Trophoblast cell (in vitro differentiated cells and primary cell): ENCODE measurements at regions not wholly inside any gene's neighbourhood (a gene's known extent, or its start where the extent isn't known, plus 50 kb on each side); places are given as distances from the start of the nearest gene placed in this dataset.

Experiments used
- DNase-seq, 2 donors: peaks; one replicate each; pipeline ENCODE4 v3.0.0-alpha.2; 2016
- H2AFZ ChIP-seq: 2 replicates; pipeline ENCODE4 v1.6.1; 2013; ENCODE audit warnings: low read length, moderate library complexity, mild to moderate bottlenecking; ENCODE audit not compliant: insufficient read depth, poor library complexity
- H2AK5ac ChIP-seq: 2 replicates; pipeline ENCODE4 v1.6.1; 2013; ENCODE audit warnings: mild to moderate bottlenecking, low read length
- H2BK120ac ChIP-seq: 2 replicates; pipeline ENCODE4 v1.6.1; 2013; ENCODE audit warnings: low read length, mild to moderate bottlenecking, moderate library complexity; ENCODE audit not compliant: insufficient read depth, poor library complexity
- H2BK12ac ChIP-seq: 2 replicates; pipeline ENCODE4 v1.6.1; 2013; ENCODE audit warnings: mild to moderate bottlenecking, low read length, moderate library complexity
- H2BK5ac ChIP-seq: 2 replicates; pipeline ENCODE4 v1.6.1; 2013; ENCODE audit warnings: low read length, low read depth, moderate library complexity, mild to moderate bottlenecking; ENCODE audit not compliant: poor library complexity
- H3K14ac ChIP-seq: 2 replicates; pipeline ENCODE4 v1.6.1; 2013; ENCODE audit warnings: mild to moderate bottlenecking, low read length
- H3K18ac ChIP-seq: 2 replicates; pipeline ENCODE4 v1.6.1; 2013; ENCODE audit warnings: mild to moderate bottlenecking, low read length
- H3K23ac ChIP-seq: 2 replicates; pipeline ENCODE4 v1.6.1; 2013; ENCODE audit warnings: low read length
- H3K27ac ChIP-seq: 2 replicates; pipeline ENCODE4 v1.5.1; 2013; ENCODE audit warnings: low read depth, mild to moderate bottlenecking, inconsistent platforms, low read length, moderate library complexity
- H3K27me3 ChIP-seq: 2 replicates; pipeline ENCODE4 v1.6.1; 2013; ENCODE audit warnings: inconsistent platforms, mild to moderate bottlenecking, low read length, moderate library complexity; ENCODE audit not compliant: insufficient read depth
- H3K36me3 ChIP-seq, 2 experiments: 1 replicate in 1 of 2; 2 replicates in 1 of 2; pipeline ENCODE4 v1.6.1; 2013; ENCODE audit warnings: low read length in 2 of 2, mild to moderate bottlenecking in 2 of 2, moderate library complexity in 1 of 2; ENCODE audit not compliant: insufficient read depth in 2 of 2, control insufficient read depth in 1 of 2
- H3K4ac ChIP-seq: 2 replicates; pipeline ENCODE4 v1.6.1; 2013; ENCODE audit warnings: low read depth, mild to moderate bottlenecking, low read length, moderate library complexity
- H3K4me1 ChIP-seq, 2 experiments: 1 replicate in 1 of 2; 2 replicates in 1 of 2; pipeline ENCODE4 v1.6.1; 2013; ENCODE audit warnings: low read length in 2 of 2, mild to moderate bottlenecking in 2 of 2, moderate library complexity in 1 of 2; ENCODE audit not compliant: insufficient read depth in 2 of 2, control insufficient read depth in 1 of 2
- H3K4me2 ChIP-seq: 2 replicates; pipeline ENCODE4 v1.6.1; 2013; ENCODE audit warnings: inconsistent platforms, mild to moderate bottlenecking, low read length, moderate library complexity
- H3K4me3 ChIP-seq: 2 replicates; pipeline ENCODE4 v1.5.1; 2013; ENCODE audit warnings: mild to moderate bottlenecking, low read depth, low read length, inconsistent platforms
- H3K79me1 ChIP-seq: one replicate; pipeline ENCODE4 v1.6.1; 2013; ENCODE audit warnings: low read length
- H3K79me2 ChIP-seq: 2 replicates; pipeline ENCODE4 v1.6.1; 2013; ENCODE audit warnings: low read length, mild to moderate bottlenecking; ENCODE audit not compliant: control insufficient read depth, insufficient read depth, poor library complexity
- H3K9ac ChIP-seq: 2 replicates; pipeline ENCODE4 v1.6.1; 2013; ENCODE audit warnings: mild to moderate bottlenecking, low read length
- H3K9me3 ChIP-seq: 2 replicates; pipeline ENCODE4 v1.6.1; 2013; ENCODE audit warnings: low read depth, mild to moderate bottlenecking, control low read depth, inconsistent platforms, low read length; ENCODE audit not compliant: insufficient read depth
- H4K12ac ChIP-seq: 2 replicates; pipeline ENCODE4 v1.6.1; 2013; ENCODE audit warnings: low read depth, mild to moderate bottlenecking, low read length, moderate library complexity
- H4K8ac ChIP-seq: 2 replicates; pipeline ENCODE4 v1.6.1; 2013; ENCODE audit warnings: low read depth, mild to moderate bottlenecking, low read length, moderate library complexity
- H4K91ac ChIP-seq: one replicate; pipeline ENCODE4 v1.6.1; 2013; ENCODE audit warnings: low read depth, mild to moderate bottlenecking, low read length, moderate library complexity
- WGBS: extraction: QIAGEN DNeasy Blood & Tissue Kit; methylation state at CpG from one replicate; pipeline ENCODE4 v1.1.7; 2013; ENCODE audit warnings: missing lambda C conversion rate; ENCODE audit not compliant: insufficient read length, insufficient coverage; ENCODE audit errors: extremely low coverage; 5-methylcytosine and 5-hydroxymethylcytosine counted together

- no peak overlapping the region for H3K4me2 ChIP-seq
These were observed 156.3 kb downstream of the NDFIP2 start for GRCh38 chr13:79637133-79637763.

GRCh38 chr13:79631051-79631659 is 150.2 kb downstream of the NDFIP2 start:
- H3K27ac ChIP-seq, result no peak overlapping the region
- H2BK120ac ChIP-seq, result no peak overlapping the region
- no peak overlapping the region for H4K8ac ChIP-seq
- H3K23ac ChIP-seq, result no peak overlapping the region
- no peaks in the 10 kb centered on the region for H3K27me3 ChIP-seq
- no peak overlapping the region for H3K4me3 ChIP-seq
- H3K4ac ChIP-seq, result no peak overlapping the region
- no peak overlapping the region for H2BK12ac ChIP-seq
- no peaks in the 10 kb centered on the region for H3K9me3 ChIP-seq
- no peak overlapping the region for H4K91ac ChIP-seq
- no peaks in the 10 kb centered on the region for H3K36me3 ChIP-seq
- no peak overlapping the region for H2AFZ ChIP-seq
- no peak overlapping the region for H3K9ac ChIP-seq
- peak; percentile 40 to 60 for DNase-seq
- H3K18ac ChIP-seq, result no peak overlapping the region
- no peak overlapping the region for H4K12ac ChIP-seq
- H3K14ac ChIP-seq, result no peak overlapping the region
- H3K4me1 ChIP-seq, result no peaks in the 10 kb centered on the region
- no peak overlapping the region for H2AK5ac ChIP-seq
- WGBS, result no CpG with 5 or more reads among the region's 3 CpGs
- no peak overlapping the region for H2BK5ac ChIP-seq
- no peaks in the 10 kb centered on the region for H3K79me2 ChIP-seq
- H3K4me2 ChIP-seq, result no peak overlapping the region
- H3K79me1 ChIP-seq, result peaks cover 2% of the 10 kb centered on the region

More at GRCh38 chr13:79637133-79637763, 156.3 kb downstream of the NDFIP2 start:
- no peaks in the 10 kb centered on the region for H3K9me3 ChIP-seq
- no peak overlapping the region for H2BK120ac ChIP-seq
- H3K79me1 ChIP-seq, result no peaks in the 10 kb centered on the region
- no peak overlapping the region for H3K4me3 ChIP-seq
- no peak overlapping the region for H3K9ac ChIP-seq
- no peak overlapping the region for H3K4ac ChIP-seq
- H3K23ac ChIP-seq, result no peak overlapping the region
- no peak overlapping the region for H2AK5ac ChIP-seq
- H4K91ac ChIP-seq, result no peak overlapping the region
- no peak overlapping the region for H2BK12ac ChIP-seq
- H3K18ac ChIP-seq, result no peak overlapping the region
- no peaks in the 10 kb centered on the region for H3K79me2 ChIP-seq
- H4K8ac ChIP-seq, result no peak overlapping the region
- no peaks in the 10 kb centered on the region for H3K36me3 ChIP-seq
- no peak for DNase-seq
- H3K27me3 ChIP-seq, result no peaks in the 10 kb centered on the region
- no peak overlapping the region for H3K14ac ChIP-seq
- H2AFZ ChIP-seq, result no peak overlapping the region
- no peak overlapping the region for H4K12ac ChIP-seq
- WGBS, result no CpG with 5 or more reads among the region's 5 CpGs
- no peak overlapping the region for H3K27ac ChIP-seq
- no peaks in the 10 kb centered on the region for H3K4me1 ChIP-seq
- no peak overlapping the region for H2BK5ac ChIP-seq

GRCh38 chr13:79628463-79628862 is 147.5 kb downstream of the NDFIP2 start:
- no CpG with 5 or more reads among the region's 4 CpGs for WGBS
- H2BK12ac ChIP-seq, result no peak overlapping the region

GRCh38 chr13:79626924-79627323 is 146.0 kb downstream of the NDFIP2 start:
- Histone ChIP-seq H3K23ac (no peak overlapping the region), H3K4me2 (no peak overlapping the region), H3K27me3 (no peaks in the 10 kb centered on the region), H4K12ac (no peak overlapping the region), H2AFZ (no peak overlapping the region), H2AK5ac (no peak overlapping the region), H3K36me3 (no peaks in the 10 kb centered on the region), H4K8ac (no peak overlapping the region), H3K27ac (no peak overlapping the region), H2BK12ac (no peak overlapping the region), H3K4me1 (peaks cover 0 to 2% of the 10 kb centered on the region in 2 experiments), H3K4ac (no peak overlapping the region), H2BK120ac (no peak overlapping the region), H3K9me3 (no peaks in the 10 kb centered on the region), H4K91ac (no peak overlapping the region), H2BK5ac (no peak overlapping the region), H3K79me2 (no peaks in the 10 kb centered on the region), H3K9ac (no peak overlapping the region), H3K14ac (no peak overlapping the region), H3K4me3 (no peak overlapping the region), H3K79me1 (peaks cover 4% of the 10 kb centered on the region), H3K18ac (no peak overlapping the region)
- WGBS, result no CpG with 5 or more reads among the region's 6 CpGs
- DNase-seq, result no peak

More at GRCh38 chr13:79628463-79628862, 147.5 kb downstream of the NDFIP2 start:
- Histone ChIP-seq H3K23ac (no peak overlapping the region), H4K91ac (no peak overlapping the region), H3K4me3 (no peak overlapping the region), H2BK5ac (no peak overlapping the region), H3K9me3 (no peaks in the 10 kb centered on the region), H3K4me1 (peaks cover 0 to under 1% of the 10 kb centered on the region in 2 experiments), H3K4me2 (no peak overlapping the region), H3K9ac (no peak overlapping the region), H4K8ac (no peak overlapping the region), H3K18ac (no peak overlapping the region), H3K36me3 (no peaks in the 10 kb centered on the region), H3K14ac (no peak overlapping the region), H3K79me1 (peaks cover 2% of the 10 kb centered on the region), H2AK5ac (no peak overlapping the region), H3K79me2 (no peaks in the 10 kb centered on the region), H4K12ac (no peak overlapping the region), H2BK120ac (no peak overlapping the region), H2AFZ (no peak overlapping the region), H3K27me3 (no peaks in the 10 kb centered on the region), H3K27ac (no peak overlapping the region), H3K4ac (no peak overlapping the region)
- no peak for DNase-seq
